NCI-H446 (cell line): ENCODE measurements at regions not wholly inside any gene's neighbourhood (a gene's known extent, or its start where the extent isn't known, plus 50 kb on each side); places are given as distances from the start of the nearest gene placed in this dataset.
"Not testable (repeated sequence)": the region's sequence is repeated elsewhere in the genome, so short reads cannot be mapped to it uniquely, and the experiment has no call there.

Experiments
- DNase-seq, 2 experiments: peaks; one replicate each; lab custom pipeline; 2025; lab: John Stamatoyannopoulos, UW

DNA sequence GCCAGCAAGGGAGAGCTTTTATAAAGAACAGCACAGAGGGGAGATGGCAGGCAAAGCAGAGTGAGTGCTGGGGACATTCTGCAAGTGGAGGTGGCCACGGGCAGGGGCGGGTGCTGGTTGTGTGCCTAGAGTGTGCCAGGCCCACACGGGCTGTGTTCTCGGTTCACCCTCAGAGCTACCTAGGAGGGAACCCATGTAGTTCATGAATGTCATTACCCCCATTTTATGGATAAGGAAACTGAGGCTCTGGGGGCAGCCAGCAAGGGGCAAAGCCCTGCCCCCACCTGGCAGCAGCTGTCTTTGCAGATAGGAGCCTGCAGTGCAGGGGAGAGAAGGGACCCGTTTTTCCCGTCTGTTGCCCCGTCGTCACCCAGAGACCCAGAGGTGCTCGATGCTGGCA is 85.2 kb upstream of the NCOR2 start:
- DNase-seq, result no peak

- DNase-seq, result no peak
Observed at GRCh38 chr12:124651516-124652273, 84.3 kb upstream of the NCOR2 start.

- no peak for DNase-seq
Observed at GRCh38 chr12:124650912-124651311, 83.5 kb upstream of the NCOR2 start.

- no peak for DNase-seq
Observed at GRCh38 chr12:124648710-124649384, 81.4 kb upstream of the NCOR2 start.

DNA sequence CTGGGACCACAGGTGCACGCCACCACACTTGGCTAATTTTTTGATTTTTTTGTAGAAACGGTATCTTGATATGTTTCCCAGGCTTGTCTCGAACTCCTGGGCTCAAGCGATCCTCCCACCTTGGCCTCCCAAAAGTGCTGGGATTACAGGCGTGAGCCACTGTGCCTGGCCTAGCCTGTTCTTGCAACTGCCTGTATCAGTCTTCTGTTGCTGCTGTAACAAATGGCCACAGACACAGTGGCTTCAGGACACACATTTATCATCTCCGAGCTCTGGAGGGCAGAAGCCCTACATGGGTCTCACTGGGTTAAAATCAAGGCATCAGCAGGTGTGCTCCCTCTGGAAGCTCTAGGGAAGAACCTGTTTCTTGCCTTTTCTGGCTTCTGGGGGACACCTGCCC is 79.9 kb upstream of the NCOR2 start:
- no peak for DNase-seq

DNA sequence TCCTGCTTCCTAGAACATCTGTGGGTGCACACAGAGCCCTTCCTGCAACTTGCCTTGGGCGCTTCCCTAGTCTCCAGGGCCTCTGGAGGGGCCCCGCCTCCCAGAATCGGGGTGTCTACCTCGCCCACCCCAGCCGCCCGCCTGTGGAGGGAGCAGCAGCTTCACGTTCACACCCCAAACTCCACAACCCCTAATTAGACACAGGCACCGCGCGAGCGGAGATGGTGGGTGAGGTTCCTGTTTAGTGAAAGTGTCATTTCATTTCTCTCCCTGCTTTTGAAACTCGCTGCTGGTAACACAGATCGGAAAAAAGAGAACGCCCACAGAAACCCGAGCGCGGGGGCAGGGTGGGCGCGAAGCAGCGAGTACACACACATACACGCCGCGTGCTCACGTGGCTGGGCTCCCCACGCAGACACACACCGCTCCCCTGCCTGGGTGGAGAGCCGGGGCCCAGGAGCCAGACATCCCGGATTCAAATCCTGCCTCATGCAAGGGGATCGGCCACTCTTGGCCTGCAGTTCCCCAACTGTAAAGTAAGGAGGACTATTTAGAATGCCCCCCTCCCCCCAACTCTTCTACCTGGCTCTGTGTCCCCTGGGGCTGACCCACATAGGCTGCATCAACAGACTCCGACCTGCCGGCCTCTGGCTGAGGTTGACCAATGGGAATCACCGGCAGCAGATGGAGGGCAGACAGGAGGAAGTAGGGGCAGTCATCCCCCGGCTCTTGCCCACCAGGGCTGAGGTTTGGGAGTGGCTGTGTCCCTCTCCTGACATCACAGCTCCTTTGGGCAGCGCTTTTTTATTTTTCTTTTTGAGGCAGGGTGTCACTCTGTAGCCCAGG is 79.2 kb upstream of the NCOR2 start:
- no peak for DNase-seq

- no peak for DNase-seq
Observed at GRCh38 chr12:124645530-124646244, 78.3 kb upstream of the NCOR2 start.

DNA sequence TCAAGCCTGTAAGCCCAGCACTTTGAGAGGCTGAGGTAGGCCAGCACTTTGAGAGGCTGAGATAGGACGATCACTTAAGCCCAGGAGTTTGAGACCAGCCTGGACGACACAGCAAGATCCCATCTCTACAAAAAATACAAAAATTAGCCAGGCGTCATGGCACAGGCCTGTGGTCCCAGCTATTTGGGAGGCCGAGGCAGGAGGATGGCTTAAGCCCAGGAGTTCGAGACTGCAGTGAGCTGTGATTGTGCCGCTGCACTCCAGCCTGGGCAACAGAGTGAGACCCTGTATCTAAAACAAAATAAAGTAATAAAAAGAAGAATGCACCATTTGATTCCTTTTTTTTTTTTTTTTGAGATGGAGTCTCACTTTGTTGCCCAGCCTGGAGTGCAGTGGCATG is 76.4 kb upstream of the NCOR2 start:
- DNase-seq, result not testable (repeated sequence)

DNA sequence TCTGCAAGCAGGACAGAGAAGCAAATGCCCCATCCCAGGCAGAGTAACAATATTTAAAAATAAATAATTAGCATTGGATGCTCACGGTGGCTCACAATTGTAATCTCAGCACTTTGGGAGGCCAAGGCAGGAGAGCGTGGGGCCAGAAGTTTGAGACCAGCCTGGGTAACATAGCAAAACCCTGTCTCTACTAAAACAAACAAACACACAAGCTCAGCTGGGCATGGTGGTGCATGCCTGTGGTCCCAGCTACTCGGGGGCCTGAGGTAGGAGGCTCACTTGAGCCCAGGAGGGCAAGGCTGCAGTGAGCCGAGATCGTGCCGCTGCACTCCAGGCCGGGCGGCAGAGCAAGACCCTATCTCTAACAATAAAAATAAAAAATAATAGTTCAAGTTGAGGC is 74.7 kb upstream of the NCOR2 start:
- DNase-seq, result no peak

GRCh38 chr12:124641591-124641990 is 74.2 kb upstream of the NCOR2 start:
- DNase-seq, result no peak

DNA sequence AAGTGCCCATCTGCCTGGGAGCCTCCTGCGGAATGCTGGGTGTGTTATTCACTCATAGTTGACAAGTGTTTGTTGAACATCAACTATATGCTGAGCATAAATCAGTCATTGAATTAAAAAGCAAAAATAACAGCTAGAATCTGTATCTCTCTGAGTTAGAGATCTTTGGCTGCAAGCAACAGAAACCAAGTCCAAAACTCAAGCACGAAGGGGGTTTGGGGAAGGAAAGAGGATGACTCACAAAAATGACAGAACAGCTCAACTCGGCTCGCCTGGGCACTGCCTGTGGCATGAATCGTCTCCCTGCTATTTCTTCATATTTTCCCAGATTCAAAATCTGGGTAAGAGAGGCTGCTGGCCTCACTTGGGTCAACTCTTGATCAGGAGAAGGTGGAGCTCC is 72.6 kb upstream of the NCOR2 start:
- peak; percentile 47 to 61 for DNase-seq

GRCh38 chr12:124639122-124639806 is 71.9 kb upstream of the NCOR2 start:
- DNase-seq, result peak in 1 of 2 experiments; percentile 72

DNA sequence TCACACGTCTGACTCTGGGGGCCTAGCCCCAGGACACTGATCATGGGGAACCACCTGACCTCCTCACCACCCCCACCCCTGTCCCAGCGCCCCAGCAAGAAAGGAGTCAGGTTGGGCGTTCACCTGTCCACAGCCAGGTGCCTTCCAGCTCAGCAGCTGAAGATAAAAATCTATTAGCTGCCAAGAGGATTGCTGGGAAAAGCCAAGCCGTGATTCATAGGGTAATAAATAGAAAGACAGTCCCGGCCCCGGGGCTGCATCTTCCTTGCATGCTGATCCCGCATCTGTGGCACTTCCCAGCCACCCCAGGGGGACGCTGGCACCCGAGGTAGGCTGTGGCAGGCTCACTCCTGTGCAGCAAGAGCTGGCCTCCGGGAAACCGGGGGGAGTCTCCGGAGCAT is 70.2 kb upstream of the NCOR2 start:
- no peak for DNase-seq

- DNase-seq, result no peak
Observed at GRCh38 chr12:124637163-124637562, 69.8 kb upstream of the NCOR2 start.

GRCh38 chr12:124636138-124636978 is 68.9 kb upstream of the NCOR2 start:
- peak in 1 of 2 experiments; percentile 27 for DNase-seq

- no peak for DNase-seq
Observed at GRCh38 chr12:124635316-124635715, 67.9 kb upstream of the NCOR2 start.

DNA sequence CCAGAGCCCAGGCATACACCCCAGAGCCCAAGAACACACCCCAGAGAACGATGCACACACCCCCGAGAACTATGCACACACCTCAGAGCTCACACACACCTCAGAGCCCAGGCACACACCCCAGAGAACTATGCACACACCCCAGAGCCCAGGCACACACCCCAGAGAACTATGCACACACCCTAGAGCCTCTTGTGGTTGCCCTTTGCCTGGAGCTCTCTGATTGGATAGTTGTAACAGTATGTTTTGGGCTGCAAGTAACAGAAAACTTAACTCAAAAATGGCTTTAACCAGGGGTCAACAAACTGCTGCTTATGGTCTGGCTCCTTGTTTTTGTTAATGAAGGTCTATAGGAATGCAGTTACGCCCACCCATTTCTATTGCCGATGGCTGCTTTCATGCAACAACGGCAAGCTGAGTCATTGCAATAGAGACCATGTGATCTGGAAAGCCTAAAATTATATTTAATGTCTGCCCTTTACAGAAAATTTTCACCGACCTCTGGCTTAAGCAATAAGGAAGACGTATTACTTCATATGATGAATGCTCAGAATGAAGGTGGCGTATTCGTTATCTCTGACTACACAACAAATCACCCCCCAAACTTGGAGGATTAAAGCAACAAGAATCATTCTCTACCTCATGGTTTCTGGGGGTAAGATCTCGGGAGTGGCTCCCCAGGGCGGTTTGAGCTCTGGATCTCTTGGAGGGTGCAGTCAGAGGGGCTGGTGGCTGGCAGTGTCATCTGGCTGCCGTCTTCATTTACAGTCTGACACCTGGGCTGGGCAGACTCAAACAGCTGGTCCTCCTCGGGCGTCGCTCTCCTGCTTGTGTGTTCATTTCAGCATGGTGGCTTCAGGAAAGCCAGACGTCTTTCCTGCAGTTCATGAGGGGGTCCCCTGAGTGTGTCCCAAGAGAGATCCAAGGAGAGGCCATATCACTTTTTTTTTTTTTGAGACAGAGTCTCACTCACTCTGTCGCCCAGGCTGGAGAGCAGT is 66.3 kb upstream of the NCOR2 start:
- no peak for DNase-seq

DNA sequence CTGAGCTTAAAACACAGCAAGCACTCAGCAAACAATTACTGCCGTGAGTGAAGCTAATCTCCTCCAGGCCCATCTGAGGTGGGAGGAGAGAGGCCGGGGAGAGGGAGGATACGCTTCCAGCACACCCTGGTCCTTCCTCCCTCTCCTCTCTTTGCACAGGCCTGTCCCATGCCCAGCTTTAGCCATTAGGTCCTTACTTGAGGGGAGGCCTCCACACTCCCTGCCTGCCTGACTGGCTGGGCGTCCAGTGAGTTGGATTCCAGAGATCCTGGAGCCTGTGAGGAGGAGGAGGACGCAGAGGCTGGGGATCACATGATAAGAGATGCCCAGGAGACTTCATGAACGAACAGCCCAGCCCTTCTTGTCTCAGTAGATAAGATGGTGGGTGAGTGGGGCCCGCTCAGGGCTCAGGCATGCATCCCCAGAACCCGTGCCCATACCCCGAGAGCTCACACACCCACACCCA is 65.1 kb upstream of the NCOR2 start:
- DNase-seq, result no peak

GRCh38 chr12:124631681-124632256 is 64.4 kb upstream of the NCOR2 start:
- DNase-seq, result no peak
